ENCODE measurements at regions not wholly inside any gene's neighbourhood (a gene's known extent, or its start where the extent isn't known, plus 50 kb on each side); places are given as distances from the start of the nearest gene placed in this dataset.

DNA sequence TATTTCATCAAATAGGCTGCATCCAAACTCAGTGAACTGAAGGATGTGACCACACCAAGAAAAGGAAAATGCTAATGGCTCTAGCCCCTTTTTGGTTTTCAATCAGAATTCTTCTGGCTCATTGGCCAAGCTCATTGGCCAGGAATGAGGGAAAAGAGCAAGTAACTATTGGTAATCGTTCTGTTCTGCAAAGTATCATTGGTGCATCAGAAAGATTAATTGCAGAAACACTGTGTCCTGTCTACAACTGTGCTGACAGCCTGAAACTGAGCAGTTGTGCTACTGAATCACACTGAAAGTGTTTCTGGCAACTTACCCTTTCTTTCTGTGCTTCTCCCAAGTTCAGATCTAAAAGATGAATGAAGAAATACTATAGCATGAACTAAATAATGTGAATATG is 116.4 kb upstream of the ROBO2 start:
- no peak for TF ChIP-seq ZXDB (tag by site-specific recombination; IDR thresholded peaks at IDR 0.05)
- TF ChIP-seq YY1 (tag by site-specific recombination; IDR thresholded peaks at IDR 0.05): no peak
- no peak for TF ChIP-seq GLIS2 (tag by site-specific recombination; IDR thresholded peaks at IDR 0.05)
- TF ChIP-seq ZNF274 (IDR thresholded peaks at IDR 0.05; ENCODE audit: low read length): no peak
- no peak for TF ChIP-seq ZNF274 (tag by site-specific recombination; IDR thresholded peaks at IDR 0.05; ENCODE audit: borderline replicate concordance)
- no peak for TF ChIP-seq ZNF175 (tag by site-specific recombination; IDR thresholded peaks at IDR 0.05)
- TF ChIP-seq ZNF707 (tag by site-specific recombination; IDR thresholded peaks at IDR 0.05): no peak
- TF ChIP-seq TCF7L2 (IDR thresholded peaks at IDR 0.05; ENCODE audit: borderline replicate concordance, low read depth, low read length): no peak
- TF ChIP-seq, protein P1, sequence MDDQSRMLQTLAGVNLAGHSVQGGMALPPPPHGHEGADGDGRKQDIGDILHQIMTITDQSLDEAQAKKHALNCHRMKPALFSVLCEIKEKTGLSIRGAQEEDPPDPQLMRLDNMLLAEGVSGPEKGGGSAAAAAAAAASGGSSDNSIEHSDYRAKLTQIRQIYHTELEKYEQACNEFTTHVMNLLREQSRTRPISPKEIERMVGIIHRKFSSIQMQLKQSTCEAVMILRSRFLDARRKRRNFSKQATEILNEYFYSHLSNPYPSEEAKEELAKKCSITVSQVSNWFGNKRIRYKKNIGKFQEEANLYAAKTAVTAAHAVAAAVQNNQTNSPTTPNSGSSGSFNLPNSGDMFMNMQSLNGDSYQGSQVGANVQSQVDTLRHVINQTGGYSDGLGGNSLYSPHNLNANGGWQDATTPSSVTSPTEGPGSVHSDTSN (CRISPR knock-in tag; IDR thresholded peaks at IDR 0.05): no peak
- TF ChIP-seq ZNF138 (tag by site-specific recombination; IDR thresholded peaks at IDR 0.05; ENCODE audit: borderline replicate concordance): no peak
- TF ChIP-seq, protein P2, sequence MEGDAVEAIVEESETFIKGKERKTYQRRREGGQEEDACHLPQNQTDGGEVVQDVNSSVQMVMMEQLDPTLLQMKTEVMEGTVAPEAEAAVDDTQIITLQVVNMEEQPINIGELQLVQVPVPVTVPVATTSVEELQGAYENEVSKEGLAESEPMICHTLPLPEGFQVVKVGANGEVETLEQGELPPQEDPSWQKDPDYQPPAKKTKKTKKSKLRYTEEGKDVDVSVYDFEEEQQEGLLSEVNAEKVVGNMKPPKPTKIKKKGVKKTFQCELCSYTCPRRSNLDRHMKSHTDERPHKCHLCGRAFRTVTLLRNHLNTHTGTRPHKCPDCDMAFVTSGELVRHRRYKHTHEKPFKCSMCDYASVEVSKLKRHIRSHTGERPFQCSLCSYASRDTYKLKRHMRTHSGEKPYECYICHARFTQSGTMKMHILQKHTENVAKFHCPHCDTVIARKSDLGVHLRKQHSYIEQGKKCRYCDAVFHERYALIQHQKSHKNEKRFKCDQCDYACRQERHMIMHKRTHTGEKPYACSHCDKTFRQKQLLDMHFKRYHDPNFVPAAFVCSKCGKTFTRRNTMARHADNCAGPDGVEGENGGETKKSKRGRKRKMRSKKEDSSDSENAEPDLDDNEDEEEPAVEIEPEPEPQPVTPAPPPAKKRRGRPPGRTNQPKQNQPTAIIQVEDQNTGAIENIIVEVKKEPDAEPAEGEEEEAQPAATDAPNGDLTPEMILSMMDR (tag by site-specific recombination; IDR thresholded peaks at IDR 0.05): no peak
- TF ChIP-seq BCL11A (tag by site-specific recombination; IDR thresholded peaks at IDR 0.05; ENCODE audit: low read depth): no peak
